Thoracic aorta (tissue), 2 donors: ENCODE measurements at regions not wholly inside any gene's neighbourhood (a gene's known extent, or its start where the extent isn't known, plus 50 kb on each side); places are given as distances from the start of the nearest gene placed in this dataset.

Experiments
- ATAC-seq: fragments of 150-250 bp; one replicate; pipeline ENCODE4 v1.8.0; 2017; ENCODE audit warnings: low read depth; ENCODE audit not compliant: insufficient number of reproducible peaks, low FRiP score
- DNase-seq: peaks from one replicate; pipeline ENCODE4 v3.0.0-alpha.2; 2020; ENCODE audit warnings: low spot score
- H3K27ac ChIP-seq, 2 donors: fragments of 200-600 bp; sonication (generic); 1 replicate in 1 of 2; 2 replicates in 1 of 2; pipeline ENCODE4 v1.5.1; 2016; ENCODE audit warnings: mild to moderate bottlenecking in 2 of 2, moderate library complexity in 2 of 2
- H3K27me3 ChIP-seq: fragments of 200-600 bp; sonication (generic); replicated peaks from 2 replicates; pipeline ENCODE4 v1.6.0; 2016; ENCODE audit warnings: mild to moderate bottlenecking; ENCODE audit not compliant: insufficient read depth
- H3K36me3 ChIP-seq: fragments of 200-600 bp; sonication (generic); one replicate; pipeline ENCODE4 v1.5.1; 2016
- H3K4me1 ChIP-seq, 2 donors: fragments of 200-600 bp; sonication (generic); 1 replicate in 1 of 2; 2 replicates in 1 of 2; pipeline versions ENCODE4 v1.5.1 to v1.6.0; 2016; ENCODE audit warnings: low read depth in 2 of 2, mild to moderate bottlenecking in 1 of 2; ENCODE audit not compliant: control insufficient read depth in 1 of 2
- H3K4me3 ChIP-seq: fragments of 200-600 bp; sonication (generic); 2 replicates; pipeline ENCODE4 v1.5.1; 2016; ENCODE audit warnings: mild to moderate bottlenecking
- H3K9me3 ChIP-seq: fragments of 200-600 bp; sonication (generic); 2 replicates; pipeline ENCODE4 v1.5.1; 2016
- TF ChIP-seq, protein P1 (sequence below): fragments of 200-600 bp; sonication (generic); IDR thresholded peaks from one replicate; pipeline ENCODE4 v1.5.1; 2019; ENCODE audit warnings: antibody characterized with exemption

DNA sequence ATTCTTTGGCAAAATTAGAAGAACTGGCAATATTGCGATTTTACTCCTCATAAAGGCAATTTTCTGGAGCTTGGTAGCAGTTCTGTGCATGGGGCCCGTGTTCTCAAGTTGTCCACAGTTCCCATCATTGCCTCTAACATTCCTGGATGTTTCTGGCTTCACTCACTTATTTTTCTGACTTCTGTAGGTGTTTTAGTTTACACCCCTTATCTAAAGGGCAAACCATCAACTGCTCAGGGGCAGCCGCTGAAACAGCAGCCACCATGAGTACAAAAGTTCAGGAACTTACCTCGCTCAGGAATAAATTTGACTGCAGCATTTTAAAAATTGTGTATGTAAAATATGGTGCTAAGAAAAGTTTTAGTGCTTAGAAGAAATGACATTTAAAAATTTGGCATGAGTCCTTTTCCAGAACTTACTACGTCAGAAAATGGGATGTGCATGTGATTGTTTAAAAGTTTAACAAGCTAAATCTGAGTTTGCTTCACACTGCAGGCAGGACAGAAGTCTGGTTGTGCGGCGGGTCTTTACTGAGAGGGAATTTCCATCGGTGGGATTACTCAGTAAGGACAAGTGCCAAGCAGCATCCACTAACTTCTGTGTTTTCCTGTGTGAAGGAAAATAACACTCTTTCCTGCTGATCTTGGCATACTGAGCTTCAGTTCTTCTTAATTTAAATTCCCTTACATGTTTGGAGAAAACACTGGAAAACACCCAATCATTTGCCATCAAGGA, 261.7 kb downstream of the MAT2B start:
- Histone ChIP-seq H3K9me3 (no peaks in the 10 kb centered on the region), H3K4me1 (no peaks in the 10 kb centered on the region), H3K27me3 (no peaks in the 10 kb centered on the region), H3K36me3 (no peaks in the 10 kb centered on the region), H3K4me3 (no peak overlapping the region), H3K27ac (no peak overlapping the region)
- DNase-seq (no peak), ATAC-seq (no peak)
- TF ChIP-seq, protein P1, sequence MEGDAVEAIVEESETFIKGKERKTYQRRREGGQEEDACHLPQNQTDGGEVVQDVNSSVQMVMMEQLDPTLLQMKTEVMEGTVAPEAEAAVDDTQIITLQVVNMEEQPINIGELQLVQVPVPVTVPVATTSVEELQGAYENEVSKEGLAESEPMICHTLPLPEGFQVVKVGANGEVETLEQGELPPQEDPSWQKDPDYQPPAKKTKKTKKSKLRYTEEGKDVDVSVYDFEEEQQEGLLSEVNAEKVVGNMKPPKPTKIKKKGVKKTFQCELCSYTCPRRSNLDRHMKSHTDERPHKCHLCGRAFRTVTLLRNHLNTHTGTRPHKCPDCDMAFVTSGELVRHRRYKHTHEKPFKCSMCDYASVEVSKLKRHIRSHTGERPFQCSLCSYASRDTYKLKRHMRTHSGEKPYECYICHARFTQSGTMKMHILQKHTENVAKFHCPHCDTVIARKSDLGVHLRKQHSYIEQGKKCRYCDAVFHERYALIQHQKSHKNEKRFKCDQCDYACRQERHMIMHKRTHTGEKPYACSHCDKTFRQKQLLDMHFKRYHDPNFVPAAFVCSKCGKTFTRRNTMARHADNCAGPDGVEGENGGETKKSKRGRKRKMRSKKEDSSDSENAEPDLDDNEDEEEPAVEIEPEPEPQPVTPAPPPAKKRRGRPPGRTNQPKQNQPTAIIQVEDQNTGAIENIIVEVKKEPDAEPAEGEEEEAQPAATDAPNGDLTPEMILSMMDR, result no peak

DNA sequence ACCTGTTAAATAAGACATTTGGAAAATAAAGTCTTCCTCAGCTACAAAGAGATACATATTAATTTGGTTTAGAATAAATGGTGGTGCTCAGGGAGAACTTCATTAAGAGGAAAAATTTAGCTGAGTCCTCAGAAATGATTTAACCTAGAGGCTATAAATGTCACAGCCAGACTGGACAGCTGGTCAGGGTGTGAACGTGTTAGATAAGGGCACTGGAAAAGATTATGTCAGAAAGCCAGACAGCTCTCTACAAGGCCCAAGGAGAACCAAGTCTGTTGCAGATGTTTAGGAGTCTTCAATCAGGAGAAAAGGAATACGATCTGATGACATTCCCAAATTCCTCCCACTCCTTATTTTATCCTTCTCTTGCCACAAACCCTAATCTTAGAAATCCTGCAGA, 265.2 kb downstream of the MAT2B start:
- H3K4me3 ChIP-seq, result no peak overlapping the region
- ATAC-seq, result no peak
- H3K27ac ChIP-seq, result no peak overlapping the region
- no peaks in the 10 kb centered on the region for H3K27me3 ChIP-seq
- no peaks in the 10 kb centered on the region for H3K4me1 ChIP-seq
- no peaks in the 10 kb centered on the region for H3K36me3 ChIP-seq
- DNase-seq, result no peak
- TF ChIP-seq, protein P1, result no peak
- H3K9me3 ChIP-seq, result no peaks in the 10 kb centered on the region

DNA sequence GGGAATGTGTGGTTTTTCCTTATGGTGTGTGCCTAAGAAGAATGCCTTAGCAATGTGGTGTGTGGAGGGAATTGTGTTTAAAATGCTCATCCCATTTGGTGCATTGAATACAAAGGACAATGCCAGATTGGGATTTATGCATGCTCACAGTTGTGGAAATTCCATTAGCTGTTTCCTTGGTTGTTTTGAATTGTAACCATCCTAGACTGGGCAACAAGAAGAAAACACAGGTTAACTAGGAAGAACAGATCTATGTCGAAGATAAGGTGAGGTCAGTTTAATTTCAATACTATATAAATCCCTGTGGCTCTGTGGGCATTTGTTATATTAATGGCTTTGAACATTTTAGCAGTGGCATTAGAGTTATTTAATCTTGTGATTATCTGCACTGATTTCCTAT, 266.8 kb downstream of the MAT2B start:
- no peaks in the 10 kb centered on the region for H3K4me1 ChIP-seq
- TF ChIP-seq, protein P1, result no peak
- no peaks in the 10 kb centered on the region for H3K36me3 ChIP-seq
- ATAC-seq (no peak), DNase-seq (no peak)
- H3K27me3 ChIP-seq, result no peaks in the 10 kb centered on the region
- no peak overlapping the region for H3K4me3 ChIP-seq
- no peaks in the 10 kb centered on the region for H3K9me3 ChIP-seq
- no peak overlapping the region for H3K27ac ChIP-seq

DNA sequence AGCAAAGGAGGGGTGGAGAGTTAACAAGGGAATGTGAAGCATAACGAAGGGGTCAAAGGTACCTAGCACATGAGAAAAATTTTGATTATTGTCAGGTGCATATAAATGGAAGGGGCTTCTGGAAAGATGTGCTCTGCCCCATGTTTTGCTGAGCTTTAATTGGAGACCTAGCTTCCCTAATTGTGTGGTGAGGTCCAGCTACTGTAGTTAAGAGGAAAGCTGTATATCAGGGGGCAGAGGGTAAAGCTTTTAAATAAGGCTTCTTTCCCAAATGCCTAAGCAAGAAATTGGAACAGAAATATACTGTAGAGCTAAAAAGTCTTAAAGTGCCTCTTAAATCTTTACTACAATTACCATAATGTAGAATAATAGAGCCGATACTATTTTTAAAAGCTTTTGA, 267.2 kb downstream of the MAT2B start:
- TF ChIP-seq, protein P1, result no peak
- no peaks in the 10 kb centered on the region for H3K4me1 ChIP-seq

DNA sequence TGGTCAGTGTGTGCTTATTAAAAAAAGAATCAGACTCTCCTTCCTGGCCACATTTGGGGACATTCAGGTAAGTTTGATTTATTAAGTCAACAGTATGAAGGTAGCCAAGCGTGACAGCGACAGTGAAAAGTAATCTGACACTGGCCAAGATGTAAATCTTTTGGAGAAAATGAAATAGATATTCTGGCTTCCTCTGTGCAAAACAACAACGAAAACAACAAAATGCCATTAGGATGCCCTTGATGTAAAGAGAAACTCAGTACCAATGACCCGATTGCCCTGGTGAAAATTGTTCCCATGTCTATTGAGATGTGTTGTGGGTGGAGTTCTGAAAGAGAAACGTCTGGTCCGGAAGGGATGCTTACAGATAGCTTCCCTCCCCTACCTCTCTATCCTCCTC, 267.8 kb downstream of the MAT2B start:
- TF ChIP-seq, protein P1, result no peak

More for the DNA sequence above, 267.2 kb downstream of the MAT2B start:
- Histone ChIP-seq H3K9me3 (no peaks in the 10 kb centered on the region), H3K4me3 (no peak overlapping the region), H3K27ac (no peak overlapping the region), H3K36me3 (no peaks in the 10 kb centered on the region), H3K27me3 (no peaks in the 10 kb centered on the region)
- ATAC-seq (no peak), DNase-seq (no peak)

More for the DNA sequence above, 267.8 kb downstream of the MAT2B start:
- ATAC-seq (no peak), DNase-seq (no peak)
- Histone ChIP-seq H3K27me3 (no peaks in the 10 kb centered on the region), H3K9me3 (no peaks in the 10 kb centered on the region), H3K27ac (no peak overlapping the region), H3K36me3 (no peaks in the 10 kb centered on the region), H3K4me3 (no peak overlapping the region), H3K4me1 (no peaks in the 10 kb centered on the region)
